Gastrocnemius medialis (tissue), 4 donors: ENCODE measurements at regions not wholly inside any gene's neighbourhood (a gene's known extent, or its start where the extent isn't known, plus 50 kb on each side); places are given as distances from the start of the nearest gene placed in this dataset.

Source experiments
- ATAC-seq, 2 donors: fragments of 150-250 bp; one replicate each; pipeline ENCODE4 v1.9.1; 2016
- DNase-seq, 2 donors: peaks; one replicate each; pipeline ENCODE4 v3.0.0-alpha.2; 2019
- H3K27ac ChIP-seq, 4 donors: fragments of 200-600 bp; sonication (generic); 1 replicate in 1 of 4; 2 replicates in 3 of 4; pipeline ENCODE4 v1.5.1; 2016 to 2018; ENCODE audit warnings: mild to moderate bottlenecking in 2 of 4, moderate library complexity in 1 of 4
- H3K27me3 ChIP-seq, 3 donors: fragments of 200-600 bp; sonication (generic) in 2 of 3; 1 replicate in 1 of 3; 2 replicates in 2 of 3; pipeline versions ENCODE4 v1.5.1 to v1.6.0; 2016 to 2019; ENCODE audit warnings: mild to moderate bottlenecking in 1 of 3, moderate library complexity in 1 of 3
- H3K36me3 ChIP-seq, 2 donors: fragments of 200-600 bp; sonication (generic) in 1 of 2; one replicate each; pipeline ENCODE4 v1.5.1; 2017 to 2018
- H3K4me1 ChIP-seq, 2 donors: fragments of 200-600 bp; sonication (generic) in 1 of 2; one replicate each; pipeline ENCODE4 v1.5.1; 2016 to 2017; ENCODE audit warnings: mild to moderate bottlenecking in 2 of 2
- H3K4me3 ChIP-seq, 4 donors: fragments of 200-600 bp; sonication (generic) in 3 of 4; 1 replicate in 1 of 4; 2 replicates in 3 of 4; pipeline ENCODE4 v1.5.1; 2016 to 2019; ENCODE audit warnings: mild to moderate bottlenecking in 2 of 4
- H3K9me3 ChIP-seq, 3 donors: fragments of 200-600 bp; sonication (generic) in 2 of 3; 1 replicate in 1 of 3; 2 replicates in 2 of 3; pipeline ENCODE4 v1.5.1; 2016 to 2019
- POLR2A ChIP-seq, 2 donors: fragments of 450-650 bp; IDR thresholded peaks; one replicate each; pipeline ENCODE4 v1.6.1; 2017; ENCODE audit warnings: antibody characterized with exemption in 2 of 2, mild to moderate bottlenecking in 2 of 2, moderate library complexity in 2 of 2
- in situ Hi-C, 4 donors: fragments of 200-750 bp; cut with MboI; loops; one replicate each; pipeline versions ENCODE4 v1.15.0 to v1.8.0; 2017; ENCODE audit warnings: low sequenced_read_pairs in 4 of 4
- intact Hi-C: fragments of 100-400 bp; cut with DNase I; formaldehyde crosslinking; loops from one replicate; pipeline ENCODE4 v1.15.1; 2023; ENCODE audit warnings: low total_unique reads
- TF ChIP-seq, protein P1 (sequence below), 5 experiments: fragments of 450-650 bp in 3 of 5; fragments of 200-600 bp in 2 of 5; sonication (generic) in 2 of 5; IDR thresholded peaks in 4 of 5; conservative IDR thresholded peaks in 1 of 5; 1 replicate in 4 of 5; 2 replicates in 1 of 5; pipeline ENCODE4 v1.5.1; 2016 to 2019; ENCODE audit warnings: antibody characterized with exemption in 5 of 5, mild to moderate bottlenecking in 3 of 5, moderate library complexity in 3 of 5

DNA sequence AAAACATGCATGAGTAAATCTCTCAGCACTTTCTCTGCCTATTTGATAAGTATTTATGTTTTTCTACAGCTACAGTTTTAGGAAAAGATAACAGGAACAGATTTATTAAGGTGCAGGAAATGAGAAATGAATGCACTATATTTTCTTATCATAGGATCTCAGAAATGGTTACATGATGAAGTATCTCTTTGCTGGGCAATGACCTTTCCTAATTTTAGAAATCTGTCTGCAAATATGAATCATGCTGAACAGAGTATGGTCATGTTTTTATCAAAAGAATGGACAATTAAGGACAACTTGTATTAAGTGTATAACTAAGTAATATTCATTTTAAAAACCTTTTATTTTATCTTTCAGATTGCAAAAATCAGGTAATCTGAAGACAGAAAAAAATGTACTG, 53.8 kb upstream of the SPPL2A start:
- TF ChIP-seq, protein P1, sequence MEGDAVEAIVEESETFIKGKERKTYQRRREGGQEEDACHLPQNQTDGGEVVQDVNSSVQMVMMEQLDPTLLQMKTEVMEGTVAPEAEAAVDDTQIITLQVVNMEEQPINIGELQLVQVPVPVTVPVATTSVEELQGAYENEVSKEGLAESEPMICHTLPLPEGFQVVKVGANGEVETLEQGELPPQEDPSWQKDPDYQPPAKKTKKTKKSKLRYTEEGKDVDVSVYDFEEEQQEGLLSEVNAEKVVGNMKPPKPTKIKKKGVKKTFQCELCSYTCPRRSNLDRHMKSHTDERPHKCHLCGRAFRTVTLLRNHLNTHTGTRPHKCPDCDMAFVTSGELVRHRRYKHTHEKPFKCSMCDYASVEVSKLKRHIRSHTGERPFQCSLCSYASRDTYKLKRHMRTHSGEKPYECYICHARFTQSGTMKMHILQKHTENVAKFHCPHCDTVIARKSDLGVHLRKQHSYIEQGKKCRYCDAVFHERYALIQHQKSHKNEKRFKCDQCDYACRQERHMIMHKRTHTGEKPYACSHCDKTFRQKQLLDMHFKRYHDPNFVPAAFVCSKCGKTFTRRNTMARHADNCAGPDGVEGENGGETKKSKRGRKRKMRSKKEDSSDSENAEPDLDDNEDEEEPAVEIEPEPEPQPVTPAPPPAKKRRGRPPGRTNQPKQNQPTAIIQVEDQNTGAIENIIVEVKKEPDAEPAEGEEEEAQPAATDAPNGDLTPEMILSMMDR (IDR thresholded peaks at IDR 0.05 in 4 of 5, conservative IDR thresholded peaks at IDR 0.05 in 1 of 5) = no peak
- no peak for TF ChIP-seq POLR2A (IDR thresholded peaks at IDR 0.05)
- in situ Hi-C loops = no loop called here
- intact Hi-C loops = no loop called here
- H3K27me3 ChIP-seq = no peaks in the 10 kb centered on the region
- H3K36me3 ChIP-seq = no peaks in the 10 kb centered on the region
- no peak for ATAC-seq
- no peaks in the 10 kb centered on the region for H3K9me3 ChIP-seq
- no peak overlapping the region for H3K27ac ChIP-seq
- peaks cover 16 to 19% of the 10 kb centered on the region in 2 donors for H3K4me1 ChIP-seq
- H3K4me3 ChIP-seq = no peak overlapping the region
- no peak for DNase-seq

DNA sequence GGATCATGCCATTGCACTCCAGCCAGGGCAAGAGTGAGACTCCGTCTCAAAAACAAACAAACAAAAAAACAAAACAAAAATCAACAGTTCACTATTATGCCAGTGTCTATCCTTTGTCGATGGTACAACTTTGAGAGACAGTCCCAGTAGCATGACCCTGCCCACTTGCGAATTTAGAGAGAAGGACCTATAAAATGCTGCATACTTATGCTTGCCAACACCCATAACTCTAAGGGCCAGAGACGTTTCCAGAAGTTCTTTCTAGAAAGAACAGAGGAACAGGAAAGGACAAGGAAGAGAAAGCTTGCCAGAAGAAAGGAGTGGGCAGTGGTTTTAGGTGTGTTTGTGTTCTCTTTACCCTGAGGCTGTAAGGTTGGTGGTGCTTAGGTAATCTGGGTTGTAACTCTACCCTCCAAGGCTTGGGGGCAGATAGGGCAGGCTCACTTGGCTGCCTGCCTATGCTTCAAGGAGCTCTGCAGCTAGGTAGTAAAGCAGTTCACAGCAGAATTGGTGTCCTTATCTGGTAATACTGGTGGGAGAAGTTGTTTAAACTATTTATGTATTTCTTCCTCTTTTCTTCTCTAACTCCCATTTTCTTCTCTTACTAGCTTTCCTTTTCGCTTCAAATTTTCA, 50.6 kb upstream of the SPPL2A start:
- H3K36me3 ChIP-seq = no peaks in the 10 kb centered on the region
- TF ChIP-seq, protein P1 (IDR thresholded peaks at IDR 0.05 in 4 of 5, conservative IDR thresholded peaks at IDR 0.05 in 1 of 5) = no peak
- TF ChIP-seq POLR2A (IDR thresholded peaks at IDR 0.05) = no peak
- peak in 1 of 2 donors; percentile 50 for DNase-seq
- in situ Hi-C loops (no loop called here), intact Hi-C loops (no loop called here)
- peaks cover 16 to 19% of the 10 kb centered on the region in 2 donors for H3K4me1 ChIP-seq
- H3K4me3 ChIP-seq = no peak overlapping the region
- no peaks in the 10 kb centered on the region for H3K9me3 ChIP-seq
- no peaks in the 10 kb centered on the region for H3K27me3 ChIP-seq
- peak overlapping the region in 1 of 4 donors; percentile 11 for H3K27ac ChIP-seq
- peak in 1 of 2 donors; percentile 90 for ATAC-seq
